H1 (cell line): ENCODE measurements at regions not wholly inside any gene's neighbourhood (a gene's known extent, or its start where the extent isn't known, plus 50 kb on each side); places are given as distances from the start of the nearest gene placed in this dataset.

Source experiments
- CHD2 ChIP-seq: IDR thresholded peaks from 2 replicates; pipeline ENCODE4 v1.6.1; 2012; ENCODE audit warnings: low read length, improper control_type of control experiment
- EGR1 ChIP-seq: IDR thresholded peaks from 2 replicates; pipeline ENCODE4 v1.6.1; 2011; ENCODE audit warnings: low read depth, low read length, borderline replicate concordance
- ZNF274 ChIP-seq: IDR thresholded peaks from 2 replicates; pipeline ENCODE4 v1.7.0; 2012; ENCODE audit warnings: low read length, borderline replicate concordance; ENCODE audit errors: extremely low read depth
- TF ChIP-seq, protein P1 (sequence below), 3 experiments: IDR thresholded peaks; 1 replicate in 2 of 3; 2 replicates in 1 of 3; pipeline versions ENCODE4 v1.5.1 to v1.6.1; 2011; ENCODE audit warnings: low read length in 3 of 3, mild to moderate bottlenecking in 3 of 3, inconsistent platforms in 2 of 3, low read depth in 1 of 3, moderate library complexity in 1 of 3; ENCODE audit not compliant: insufficient read depth in 1 of 3; ENCODE audit errors: control extremely low read depth in 1 of 3
- TF ChIP-seq, protein P2 (sequence below): fragments of 300-600 bp; sonication (generic); IDR thresholded peaks from 2 replicates; pipeline ENCODE4 v1.7.1; 2012; ENCODE audit warnings: low read length, moderate library complexity, mild to moderate bottlenecking, inconsistent platforms; ENCODE audit not compliant: insufficient replicate concordance

DNA sequence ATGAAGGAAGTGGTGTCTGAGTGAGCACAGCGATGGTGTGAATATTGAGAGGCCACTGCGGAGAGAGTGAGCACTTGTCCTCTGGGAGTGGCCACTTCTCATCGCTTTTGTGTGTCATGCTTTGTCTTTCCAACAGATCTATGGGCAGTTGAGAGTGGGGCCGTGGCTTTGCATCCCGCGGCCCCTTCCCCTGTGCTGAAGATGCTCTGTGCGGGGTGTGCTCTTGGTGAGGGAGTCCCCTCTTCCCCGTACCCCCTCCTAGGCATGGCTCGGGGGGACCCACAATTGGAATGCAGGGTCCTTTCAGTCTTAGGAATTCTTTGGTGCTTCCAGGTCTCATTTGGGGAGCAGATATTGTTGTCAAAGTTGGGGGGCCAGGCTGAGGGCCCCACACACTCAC is 197.3 kb upstream of the WSCD1 start (continued):
- TF ChIP-seq, protein P1, sequence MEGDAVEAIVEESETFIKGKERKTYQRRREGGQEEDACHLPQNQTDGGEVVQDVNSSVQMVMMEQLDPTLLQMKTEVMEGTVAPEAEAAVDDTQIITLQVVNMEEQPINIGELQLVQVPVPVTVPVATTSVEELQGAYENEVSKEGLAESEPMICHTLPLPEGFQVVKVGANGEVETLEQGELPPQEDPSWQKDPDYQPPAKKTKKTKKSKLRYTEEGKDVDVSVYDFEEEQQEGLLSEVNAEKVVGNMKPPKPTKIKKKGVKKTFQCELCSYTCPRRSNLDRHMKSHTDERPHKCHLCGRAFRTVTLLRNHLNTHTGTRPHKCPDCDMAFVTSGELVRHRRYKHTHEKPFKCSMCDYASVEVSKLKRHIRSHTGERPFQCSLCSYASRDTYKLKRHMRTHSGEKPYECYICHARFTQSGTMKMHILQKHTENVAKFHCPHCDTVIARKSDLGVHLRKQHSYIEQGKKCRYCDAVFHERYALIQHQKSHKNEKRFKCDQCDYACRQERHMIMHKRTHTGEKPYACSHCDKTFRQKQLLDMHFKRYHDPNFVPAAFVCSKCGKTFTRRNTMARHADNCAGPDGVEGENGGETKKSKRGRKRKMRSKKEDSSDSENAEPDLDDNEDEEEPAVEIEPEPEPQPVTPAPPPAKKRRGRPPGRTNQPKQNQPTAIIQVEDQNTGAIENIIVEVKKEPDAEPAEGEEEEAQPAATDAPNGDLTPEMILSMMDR (IDR thresholded peaks at IDR 0.05; ENCODE audit: control extremely low read depth in 1 of 3, insufficient read depth in 1 of 3, low read depth in 1 of 3, low read length in 3 of 3) = no peak
- no peak for TF ChIP-seq ZNF274
- TF ChIP-seq EGR1 = no peak
- no peak for TF ChIP-seq CHD2
- TF ChIP-seq, protein P2, sequence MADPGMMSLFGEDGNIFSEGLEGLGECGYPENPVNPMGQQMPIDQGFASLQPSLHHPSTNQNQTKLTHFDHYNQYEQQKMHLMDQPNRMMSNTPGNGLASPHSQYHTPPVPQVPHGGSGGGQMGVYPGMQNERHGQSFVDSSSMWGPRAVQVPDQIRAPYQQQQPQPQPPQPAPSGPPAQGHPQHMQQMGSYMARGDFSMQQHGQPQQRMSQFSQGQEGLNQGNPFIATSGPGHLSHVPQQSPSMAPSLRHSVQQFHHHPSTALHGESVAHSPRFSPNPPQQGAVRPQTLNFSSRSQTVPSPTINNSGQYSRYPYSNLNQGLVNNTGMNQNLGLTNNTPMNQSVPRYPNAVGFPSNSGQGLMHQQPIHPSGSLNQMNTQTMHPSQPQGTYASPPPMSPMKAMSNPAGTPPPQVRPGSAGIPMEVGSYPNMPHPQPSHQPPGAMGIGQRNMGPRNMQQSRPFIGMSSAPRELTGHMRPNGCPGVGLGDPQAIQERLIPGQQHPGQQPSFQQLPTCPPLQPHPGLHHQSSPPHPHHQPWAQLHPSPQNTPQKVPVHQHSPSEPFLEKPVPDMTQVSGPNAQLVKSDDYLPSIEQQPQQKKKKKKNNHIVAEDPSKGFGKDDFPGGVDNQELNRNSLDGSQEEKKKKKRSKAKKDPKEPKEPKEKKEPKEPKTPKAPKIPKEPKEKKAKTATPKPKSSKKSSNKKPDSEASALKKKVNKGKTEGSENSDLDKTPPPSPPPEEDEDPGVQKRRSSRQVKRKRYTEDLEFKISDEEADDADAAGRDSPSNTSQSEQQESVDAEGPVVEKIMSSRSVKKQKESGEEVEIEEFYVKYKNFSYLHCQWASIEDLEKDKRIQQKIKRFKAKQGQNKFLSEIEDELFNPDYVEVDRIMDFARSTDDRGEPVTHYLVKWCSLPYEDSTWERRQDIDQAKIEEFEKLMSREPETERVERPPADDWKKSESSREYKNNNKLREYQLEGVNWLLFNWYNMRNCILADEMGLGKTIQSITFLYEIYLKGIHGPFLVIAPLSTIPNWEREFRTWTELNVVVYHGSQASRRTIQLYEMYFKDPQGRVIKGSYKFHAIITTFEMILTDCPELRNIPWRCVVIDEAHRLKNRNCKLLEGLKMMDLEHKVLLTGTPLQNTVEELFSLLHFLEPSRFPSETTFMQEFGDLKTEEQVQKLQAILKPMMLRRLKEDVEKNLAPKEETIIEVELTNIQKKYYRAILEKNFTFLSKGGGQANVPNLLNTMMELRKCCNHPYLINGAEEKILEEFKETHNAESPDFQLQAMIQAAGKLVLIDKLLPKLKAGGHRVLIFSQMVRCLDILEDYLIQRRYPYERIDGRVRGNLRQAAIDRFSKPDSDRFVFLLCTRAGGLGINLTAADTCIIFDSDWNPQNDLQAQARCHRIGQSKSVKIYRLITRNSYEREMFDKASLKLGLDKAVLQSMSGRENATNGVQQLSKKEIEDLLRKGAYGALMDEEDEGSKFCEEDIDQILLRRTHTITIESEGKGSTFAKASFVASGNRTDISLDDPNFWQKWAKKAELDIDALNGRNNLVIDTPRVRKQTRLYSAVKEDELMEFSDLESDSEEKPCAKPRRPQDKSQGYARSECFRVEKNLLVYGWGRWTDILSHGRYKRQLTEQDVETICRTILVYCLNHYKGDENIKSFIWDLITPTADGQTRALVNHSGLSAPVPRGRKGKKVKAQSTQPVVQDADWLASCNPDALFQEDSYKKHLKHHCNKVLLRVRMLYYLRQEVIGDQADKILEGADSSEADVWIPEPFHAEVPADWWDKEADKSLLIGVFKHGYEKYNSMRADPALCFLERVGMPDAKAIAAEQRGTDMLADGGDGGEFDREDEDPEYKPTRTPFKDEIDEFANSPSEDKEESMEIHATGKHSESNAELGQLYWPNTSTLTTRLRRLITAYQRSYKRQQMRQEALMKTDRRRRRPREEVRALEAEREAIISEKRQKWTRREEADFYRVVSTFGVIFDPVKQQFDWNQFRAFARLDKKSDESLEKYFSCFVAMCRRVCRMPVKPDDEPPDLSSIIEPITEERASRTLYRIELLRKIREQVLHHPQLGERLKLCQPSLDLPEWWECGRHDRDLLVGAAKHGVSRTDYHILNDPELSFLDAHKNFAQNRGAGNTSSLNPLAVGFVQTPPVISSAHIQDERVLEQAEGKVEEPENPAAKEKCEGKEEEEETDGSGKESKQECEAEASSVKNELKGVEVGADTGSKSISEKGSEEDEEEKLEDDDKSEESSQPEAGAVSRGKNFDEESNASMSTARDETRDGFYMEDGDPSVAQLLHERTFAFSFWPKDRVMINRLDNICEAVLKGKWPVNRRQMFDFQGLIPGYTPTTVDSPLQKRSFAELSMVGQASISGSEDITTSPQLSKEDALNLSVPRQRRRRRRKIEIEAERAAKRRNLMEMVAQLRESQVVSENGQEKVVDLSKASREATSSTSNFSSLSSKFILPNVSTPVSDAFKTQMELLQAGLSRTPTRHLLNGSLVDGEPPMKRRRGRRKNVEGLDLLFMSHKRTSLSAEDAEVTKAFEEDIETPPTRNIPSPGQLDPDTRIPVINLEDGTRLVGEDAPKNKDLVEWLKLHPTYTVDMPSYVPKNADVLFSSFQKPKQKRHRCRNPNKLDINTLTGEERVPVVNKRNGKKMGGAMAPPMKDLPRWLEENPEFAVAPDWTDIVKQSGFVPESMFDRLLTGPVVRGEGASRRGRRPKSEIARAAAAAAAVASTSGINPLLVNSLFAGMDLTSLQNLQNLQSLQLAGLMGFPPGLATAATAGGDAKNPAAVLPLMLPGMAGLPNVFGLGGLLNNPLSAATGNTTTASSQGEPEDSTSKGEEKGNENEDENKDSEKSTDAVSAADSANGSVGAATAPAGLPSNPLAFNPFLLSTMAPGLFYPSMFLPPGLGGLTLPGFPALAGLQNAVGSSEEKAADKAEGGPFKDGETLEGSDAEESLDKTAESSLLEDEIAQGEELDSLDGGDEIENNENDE = no peak
- TF ChIP-seq, all 59 proteins: peak for 0
